AG04449 (cell line): ENCODE measurements at regions not wholly inside any gene's neighbourhood (a gene's known extent, or its start where the extent isn't known, plus 50 kb on each side); places are given as distances from the start of the nearest gene placed in this dataset.
"Not testable (repeated sequence)": the region's sequence is repeated elsewhere in the genome, so short reads cannot be mapped to it uniquely, and the experiment has no call there.

Experiments used
- CTCF ChIA-PET: fragments of 350-600 bp; formaldehyde crosslinking; extraction: SDS; loops from one replicate; lab custom pipeline; 2021; ENCODE audit warnings: antibody characterized with exemption; lab: Yijun Ruan, JAX
- POLR2A ChIA-PET: fragments of 400-600, 350-600 bp; formaldehyde crosslinking; extraction: SDS; loops from one replicate; lab custom pipeline; 2020; ENCODE audit warnings: antibody characterized with exemption, inconsistent platforms; lab: Yijun Ruan, JAX
- DNase-seq: peaks from one replicate; pipeline ENCODE4 v3.0.0-alpha.2; 2010; ENCODE audit warnings: low read depth, low spot score
- H3K4me3 ChIP-seq: 2 replicates; pipeline ENCODE4 v1.5.1; 2011; ENCODE audit warnings: low read depth, mild to moderate bottlenecking, control low read depth, low read length
- TF ChIP-seq, protein P1 (sequence below): IDR thresholded peaks from one replicate; pipeline ENCODE4 v1.5.1; 2011; ENCODE audit warnings: mild to moderate bottlenecking, moderate library complexity, low read length, control low read depth, inconsistent platforms; ENCODE audit not compliant: insufficient read depth; ENCODE audit errors: missing control alignments

DNA sequence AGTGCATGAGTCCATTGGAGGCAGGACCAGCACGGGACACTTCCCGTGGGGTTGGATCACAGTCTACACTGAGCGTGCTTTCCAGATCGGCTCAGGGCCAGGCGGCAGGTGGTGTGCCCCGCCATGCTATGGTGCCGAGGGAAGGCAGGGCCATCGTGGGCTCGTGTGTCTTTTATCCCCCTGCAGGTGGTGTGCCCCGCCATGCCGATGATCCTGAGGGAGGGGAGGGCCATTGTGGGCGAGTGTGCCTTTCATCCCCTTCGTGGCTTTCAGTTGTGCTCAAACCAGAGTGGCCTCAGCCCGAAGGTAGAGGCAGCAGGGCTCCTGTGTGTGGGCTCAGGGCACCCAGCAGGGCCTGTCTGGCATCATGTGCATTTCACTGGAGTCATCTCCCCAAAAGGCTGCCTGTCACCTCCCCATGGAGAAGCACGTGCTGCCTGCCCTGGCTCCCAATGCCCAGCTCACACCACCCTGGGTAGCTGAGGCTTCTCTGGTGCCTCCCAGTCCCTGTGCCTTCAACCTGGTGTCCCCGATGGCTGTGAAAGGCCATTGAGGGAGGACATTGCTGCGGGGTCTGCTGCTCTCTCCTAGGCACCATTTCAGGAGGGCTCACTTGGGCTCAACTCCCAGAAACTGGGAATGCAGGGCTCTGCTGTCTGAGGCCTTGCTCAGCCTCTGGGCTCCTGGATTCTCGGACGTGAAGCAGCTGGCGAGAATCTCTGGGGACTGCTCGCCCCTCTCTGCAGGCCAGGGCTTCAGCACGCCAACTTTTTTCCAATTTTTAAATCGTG, 207.6 kb downstream of the NPIPB11 start:
- TF ChIP-seq, protein P1, sequence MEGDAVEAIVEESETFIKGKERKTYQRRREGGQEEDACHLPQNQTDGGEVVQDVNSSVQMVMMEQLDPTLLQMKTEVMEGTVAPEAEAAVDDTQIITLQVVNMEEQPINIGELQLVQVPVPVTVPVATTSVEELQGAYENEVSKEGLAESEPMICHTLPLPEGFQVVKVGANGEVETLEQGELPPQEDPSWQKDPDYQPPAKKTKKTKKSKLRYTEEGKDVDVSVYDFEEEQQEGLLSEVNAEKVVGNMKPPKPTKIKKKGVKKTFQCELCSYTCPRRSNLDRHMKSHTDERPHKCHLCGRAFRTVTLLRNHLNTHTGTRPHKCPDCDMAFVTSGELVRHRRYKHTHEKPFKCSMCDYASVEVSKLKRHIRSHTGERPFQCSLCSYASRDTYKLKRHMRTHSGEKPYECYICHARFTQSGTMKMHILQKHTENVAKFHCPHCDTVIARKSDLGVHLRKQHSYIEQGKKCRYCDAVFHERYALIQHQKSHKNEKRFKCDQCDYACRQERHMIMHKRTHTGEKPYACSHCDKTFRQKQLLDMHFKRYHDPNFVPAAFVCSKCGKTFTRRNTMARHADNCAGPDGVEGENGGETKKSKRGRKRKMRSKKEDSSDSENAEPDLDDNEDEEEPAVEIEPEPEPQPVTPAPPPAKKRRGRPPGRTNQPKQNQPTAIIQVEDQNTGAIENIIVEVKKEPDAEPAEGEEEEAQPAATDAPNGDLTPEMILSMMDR, result no peak
- no peak for DNase-seq
- ChIA-PET POLR2A (no interaction called here), CTCF (no interaction called here)
- no peak overlapping the region for H3K4me3 ChIP-seq

DNA sequence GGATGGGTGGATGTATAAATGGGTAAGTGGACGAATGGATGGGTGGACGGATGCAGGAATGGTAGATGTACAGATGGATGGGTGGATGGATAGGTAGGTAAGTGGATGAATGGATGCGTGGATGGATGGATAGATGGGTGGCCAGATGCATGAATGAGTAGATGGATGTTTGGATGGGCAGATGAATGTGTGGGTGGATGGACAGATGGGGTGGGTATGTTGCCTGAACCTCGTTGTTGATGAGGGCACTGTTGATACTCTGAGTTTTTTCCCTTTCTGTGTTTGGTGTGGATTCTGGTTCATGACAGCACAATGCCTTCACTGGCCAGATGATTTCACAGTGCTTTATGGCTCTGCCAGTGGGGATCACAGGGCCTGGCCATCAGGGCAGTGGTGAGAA, 208.3 kb downstream of the NPIPB11 start:
- ChIA-PET POLR2A (no interaction called here), CTCF (no interaction called here)
- no peak overlapping the region for H3K4me3 ChIP-seq
- TF ChIP-seq, protein P1, result no peak
- no peak for DNase-seq

DNA sequence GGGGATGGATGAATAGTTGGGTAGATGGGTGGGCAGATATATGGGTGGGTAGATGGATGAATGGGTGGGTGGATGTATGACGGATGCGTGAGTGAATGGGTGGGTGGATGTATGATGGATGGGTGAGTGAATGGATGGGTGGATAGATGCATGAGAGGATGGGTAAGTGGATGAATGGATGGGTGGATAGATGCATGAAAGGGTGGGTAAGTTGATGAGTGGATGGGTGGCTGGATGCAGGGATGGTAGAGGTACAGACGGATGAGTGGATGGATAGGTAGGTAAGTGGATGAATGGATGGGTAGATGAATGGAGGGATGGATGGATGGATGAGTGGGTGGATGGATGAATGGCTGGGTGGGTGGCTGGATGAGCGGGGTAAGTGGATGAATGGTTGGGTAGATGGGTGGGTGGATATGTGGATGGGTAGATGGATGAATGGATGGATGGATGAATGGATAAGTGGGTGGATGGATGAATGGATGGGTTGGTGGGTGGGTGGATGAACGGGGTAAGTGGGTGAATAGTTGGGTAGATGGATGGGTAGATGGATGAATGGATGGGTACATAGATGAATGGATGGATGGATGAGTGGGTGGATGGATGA, 208.9 kb downstream of the NPIPB11 start:
- CTCF ChIA-PET, POLR2A ChIA-PET, DNase-seq, H3K4me3 ChIP-seq: not testable (repeated sequence)

DNA sequence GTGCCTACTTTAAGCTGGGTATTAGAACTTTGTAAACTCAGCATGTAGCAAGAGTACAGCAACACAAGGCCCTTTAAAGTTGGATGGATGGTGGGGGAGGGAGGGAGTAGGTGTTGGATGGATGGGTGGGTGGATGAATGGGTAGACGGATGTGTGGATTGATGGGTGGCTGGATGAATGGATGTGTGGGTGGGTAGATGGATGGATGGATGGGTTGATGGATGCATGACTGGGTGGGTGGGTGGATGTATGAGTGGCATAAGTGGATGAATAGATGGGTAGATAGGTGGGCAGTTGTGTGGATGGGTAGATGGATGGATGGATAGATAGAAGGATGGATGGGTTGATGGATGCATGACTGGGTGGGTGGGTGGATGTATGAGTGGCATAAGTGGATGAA, 209.8 kb downstream of the NPIPB11 start:
- H3K4me3 ChIP-seq, CTCF ChIA-PET, DNase-seq, POLR2A ChIA-PET: not testable (repeated sequence)

DNA sequence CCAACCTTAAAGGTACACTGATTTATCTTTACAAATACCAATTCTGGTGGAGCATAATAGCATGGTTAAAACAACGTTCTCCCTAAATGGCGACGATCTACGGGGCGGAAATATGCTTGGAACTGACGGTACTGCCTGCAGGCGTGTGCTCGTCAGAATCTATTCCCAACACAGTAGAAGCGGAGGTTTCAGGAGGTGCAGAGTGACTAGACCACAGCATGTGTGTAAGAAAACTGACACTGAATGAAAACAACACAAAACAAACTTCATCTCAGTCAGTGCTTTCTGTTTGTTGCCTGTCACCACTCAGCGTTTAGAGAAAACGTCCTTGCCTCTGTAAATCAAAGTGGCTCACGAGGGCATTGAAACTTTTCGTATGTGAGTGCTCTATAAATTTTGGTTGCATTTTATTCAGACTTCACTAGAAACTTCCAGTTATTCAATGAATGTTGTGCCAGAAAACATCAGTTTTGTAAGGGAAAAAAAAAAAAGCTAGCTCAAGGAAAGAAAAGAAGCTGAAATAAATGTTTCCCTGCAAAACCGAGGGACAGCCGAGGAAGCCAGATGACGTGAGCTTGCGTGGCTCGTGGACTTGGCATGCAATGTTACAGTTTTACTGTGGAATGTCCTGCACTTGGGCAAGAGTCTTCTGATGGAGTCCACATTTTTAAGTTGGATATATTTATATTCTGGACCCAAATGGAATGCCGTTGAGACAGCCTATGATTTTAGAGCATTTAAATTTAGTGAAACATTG, 210.4 kb downstream of the LAT start:
- DNase-seq, result peak; percentile 29
- CTCF ChIA-PET, H3K4me3 ChIP-seq, POLR2A ChIA-PET: not testable (repeated sequence)

DNA sequence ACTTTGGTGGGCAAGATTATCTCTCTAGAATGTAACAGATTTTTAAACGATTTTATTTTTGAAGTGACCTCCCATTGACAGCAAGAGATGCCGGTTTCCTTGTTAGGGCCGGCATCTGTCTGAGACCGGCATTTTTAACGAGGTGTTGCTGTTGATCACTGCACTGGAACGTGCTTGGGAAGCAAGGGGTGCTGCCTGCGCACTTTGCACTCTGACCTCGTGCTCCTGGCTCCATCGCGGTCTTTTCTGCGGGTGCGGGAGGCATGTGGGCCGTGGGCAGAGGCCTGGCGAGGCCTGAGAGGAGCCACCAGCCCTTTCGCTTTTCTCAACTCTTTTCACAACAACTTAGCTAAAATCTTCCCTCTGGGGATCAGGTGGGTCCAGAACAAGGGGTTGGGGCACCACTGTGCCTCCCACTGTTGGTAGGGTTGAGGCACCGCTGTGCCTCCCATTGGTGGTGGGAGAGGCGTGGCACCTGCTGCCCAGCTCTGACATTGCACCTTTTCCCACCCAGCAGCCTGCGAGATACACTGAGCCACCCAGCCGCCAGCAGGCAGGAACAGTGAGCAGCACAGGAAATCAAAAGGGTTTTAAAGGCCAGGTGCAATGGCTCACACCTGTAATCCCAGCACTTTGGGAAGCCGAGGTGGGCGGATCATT, 209.5 kb downstream of the LAT start:
- POLR2A ChIA-PET, H3K4me3 ChIP-seq, CTCF ChIA-PET, DNase-seq: not testable (repeated sequence)

DNA sequence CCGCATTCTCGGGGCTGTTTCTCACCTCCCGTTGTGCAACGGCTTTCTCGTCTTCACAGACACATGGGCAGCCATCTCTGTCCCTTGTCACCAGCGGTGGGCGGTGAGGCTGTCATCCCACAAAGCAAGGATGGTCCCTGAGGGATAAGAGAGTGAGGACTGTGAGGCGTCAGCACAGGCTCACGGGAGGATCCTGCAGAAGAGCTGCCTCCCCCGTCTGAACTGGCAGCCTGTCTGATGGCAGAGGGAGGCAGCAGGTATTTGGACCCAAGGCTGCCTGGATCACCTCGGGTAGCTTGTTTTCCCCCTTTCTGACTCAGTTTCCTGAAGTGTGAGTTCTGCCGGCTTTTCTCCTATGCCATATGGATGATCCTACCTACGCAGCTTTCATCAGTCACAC, 208.8 kb downstream of the LAT start:
- POLR2A ChIA-PET, DNase-seq, H3K4me3 ChIP-seq, CTCF ChIA-PET: not testable (repeated sequence)

DNA sequence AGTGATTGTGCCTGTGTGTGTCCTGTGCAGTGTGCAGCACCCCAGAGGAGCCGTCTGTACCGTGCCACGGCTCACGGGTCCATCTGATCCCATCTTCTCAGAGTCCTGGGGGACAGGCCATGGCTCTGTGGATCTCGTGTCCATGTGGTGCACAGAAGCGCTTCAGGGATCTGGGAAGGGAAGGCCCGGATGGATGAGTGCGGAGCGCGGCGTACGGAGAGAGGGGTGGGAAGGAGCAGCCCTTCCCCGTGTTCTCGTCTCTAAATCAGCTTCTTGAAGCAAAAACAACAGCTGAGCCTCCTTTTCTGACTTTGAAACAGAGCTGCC, 208.4 kb downstream of the LAT start:
- CTCF ChIA-PET, H3K4me3 ChIP-seq, POLR2A ChIA-PET, DNase-seq: not testable (repeated sequence)

DNA sequence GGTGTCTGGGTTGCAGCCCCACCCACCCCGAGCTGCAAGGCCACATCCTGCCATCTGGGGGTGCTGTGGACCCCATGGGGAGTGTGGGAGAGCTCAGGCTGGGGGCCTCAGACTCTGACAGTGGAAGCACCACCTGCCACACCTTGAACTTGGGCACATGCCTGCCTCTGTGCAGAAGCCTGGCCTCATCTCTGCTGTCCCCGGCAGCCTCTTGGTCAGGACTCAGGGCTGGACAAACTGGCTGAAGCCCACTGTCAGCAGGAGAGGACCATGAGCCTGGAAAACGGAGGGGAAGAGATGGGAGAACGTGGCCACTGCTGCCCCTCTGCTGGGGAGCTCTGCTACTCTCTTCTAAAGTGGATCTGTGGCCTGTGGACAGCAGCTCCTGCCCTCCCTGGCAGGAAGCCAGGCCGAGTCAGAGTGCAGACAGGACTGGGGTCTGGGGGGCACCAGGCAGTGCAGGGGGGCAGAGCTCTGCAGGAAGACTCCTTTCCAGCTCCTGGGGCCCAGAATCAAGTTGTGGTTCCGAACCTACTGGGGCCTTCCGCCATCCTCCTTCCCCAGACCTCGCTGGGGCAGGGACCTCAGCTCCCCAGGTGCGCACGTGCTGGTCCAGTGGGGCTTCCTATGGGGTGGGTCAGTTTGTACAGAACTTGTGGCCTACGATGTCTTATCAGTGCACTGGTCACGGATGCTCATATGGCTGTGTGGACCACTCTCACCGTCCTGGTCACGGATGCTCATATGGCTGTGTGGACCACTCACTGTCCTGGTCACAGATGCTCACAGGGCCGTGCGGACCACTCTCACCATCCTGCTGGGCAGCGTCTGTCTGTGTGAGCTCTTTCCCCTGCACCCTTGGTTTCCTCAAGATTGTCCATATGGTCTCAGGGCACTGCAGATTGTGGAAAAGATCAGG, 207.7 kb downstream of the LAT start:
- CTCF ChIA-PET, result no interaction called here
- TF ChIP-seq, protein P1, result peak; percentile 8

DNA sequence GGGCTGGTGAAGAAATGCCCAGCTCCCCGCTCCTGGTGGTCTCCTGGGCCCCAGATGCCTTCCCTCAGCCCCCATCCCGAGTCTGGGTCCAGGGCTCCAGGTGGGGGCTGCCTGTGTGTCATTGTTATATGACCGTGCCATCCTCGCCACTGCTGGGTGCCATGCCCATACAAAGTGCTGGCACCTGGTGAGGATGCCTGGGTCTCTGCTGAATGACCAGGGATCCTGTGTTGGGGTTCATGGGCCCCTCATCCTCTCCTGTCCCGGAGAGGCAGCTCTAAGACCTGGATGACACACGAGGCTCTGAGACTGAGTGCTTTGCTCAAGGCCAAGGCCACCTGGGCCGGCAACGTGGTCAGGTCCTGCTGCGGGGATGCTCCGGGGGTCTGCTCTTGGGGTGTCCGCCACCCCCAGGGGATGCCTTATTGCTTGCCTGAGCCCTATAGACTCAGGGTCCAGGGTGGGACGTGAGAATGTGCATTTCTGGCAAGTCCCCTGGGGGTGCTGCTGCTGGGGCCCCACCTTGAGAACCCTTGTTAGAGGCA, 206.9 kb downstream of the LAT start:
- H3K4me3 ChIP-seq, POLR2A ChIA-PET, CTCF ChIA-PET, DNase-seq: not testable (repeated sequence)

More for the DNA sequence above, 207.7 kb downstream of the LAT start:
- POLR2A ChIA-PET, result no interaction called here
- DNase-seq, result no peak
- no peak overlapping the region for H3K4me3 ChIP-seq

DNA sequence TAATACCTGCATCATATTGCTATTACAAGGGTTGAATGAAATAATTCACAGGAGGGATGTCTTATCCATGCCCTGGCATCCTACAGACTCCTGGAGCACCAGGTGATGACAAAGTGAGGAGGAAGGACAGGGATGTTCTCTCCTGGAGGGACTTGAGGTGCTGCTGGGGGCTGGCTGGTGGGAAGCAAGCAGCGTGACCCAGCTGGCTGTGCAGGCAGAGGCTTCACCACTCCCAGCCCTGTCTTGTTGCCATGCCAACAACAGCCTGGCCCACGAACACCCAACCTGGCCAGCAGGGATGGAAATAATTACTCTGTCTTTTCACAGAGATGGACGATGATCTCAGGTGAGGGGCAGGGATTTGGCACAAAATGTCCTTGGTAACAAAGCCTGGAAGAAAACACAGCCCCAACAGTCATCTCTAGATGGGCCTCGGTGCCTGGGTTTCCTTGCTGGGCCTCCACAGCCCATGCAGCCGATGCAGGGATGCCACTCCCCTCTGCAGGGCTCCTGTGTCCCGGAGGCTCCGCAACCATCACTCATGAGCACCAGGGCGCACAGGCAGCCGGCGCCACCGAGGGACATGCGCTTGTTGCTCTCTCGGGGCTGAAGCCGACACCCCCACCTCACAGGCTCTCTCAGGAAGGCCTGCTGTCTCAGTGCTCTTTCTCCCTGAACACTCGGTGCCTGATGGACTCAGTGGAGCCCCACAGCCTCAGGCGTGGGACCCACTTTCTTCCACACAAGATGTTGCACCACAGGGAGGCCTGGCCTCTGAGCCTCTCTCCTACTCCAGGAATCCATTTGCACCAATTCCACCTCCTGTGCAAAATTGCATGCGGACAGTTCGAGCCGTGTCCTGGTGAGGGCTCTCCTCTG, 205.9 kb downstream of the LAT start:
- DNase-seq, POLR2A ChIA-PET, CTCF ChIA-PET, H3K4me3 ChIP-seq: not testable (repeated sequence)
